Ishikawa (cell line): ENCODE measurements at regions not wholly inside any gene's neighbourhood (a gene's known extent, or its start where the extent isn't known, plus 50 kb on each side); places are given as distances from the start of the nearest gene placed in this dataset.

Experiments used
- CEBPB ChIP-seq: IDR thresholded peaks from 2 replicates; pipeline ENCODE4 v1.6.1; 2012
- CREB1 ChIP-seq: IDR thresholded peaks from 2 replicates; pipeline ENCODE4 v1.6.1; 2012; ENCODE audit warnings: low read depth
- EGR1 ChIP-seq: IDR thresholded peaks from 2 replicates; pipeline ENCODE4 v1.6.1; 2012
- EP300 ChIP-seq: IDR thresholded peaks from 2 replicates; pipeline ENCODE4 v1.6.1; 2012; ENCODE audit warnings: borderline replicate concordance
- FOXM1 ChIP-seq: IDR thresholded peaks from 2 replicates; pipeline ENCODE4 v1.6.1; 2012; ENCODE audit warnings: low read depth, borderline replicate concordance
- NFIC ChIP-seq: IDR thresholded peaks from 2 replicates; pipeline ENCODE4 v1.6.1; 2012
- RAD21 ChIP-seq: IDR thresholded peaks from 2 replicates; pipeline ENCODE4 v1.6.1; 2012; ENCODE audit warnings: low read depth
- TAF1 ChIP-seq: IDR thresholded peaks from 2 replicates; pipeline ENCODE4 v1.6.1; 2012; ENCODE audit warnings: low read depth, mild to moderate bottlenecking
- TCF12 ChIP-seq: IDR thresholded peaks from 2 replicates; pipeline ENCODE4 v1.6.1; 2012; ENCODE audit warnings: low read depth
- TEAD4 ChIP-seq: IDR thresholded peaks from 2 replicates; pipeline ENCODE4 v1.6.1; 2012
- YY1 ChIP-seq: IDR thresholded peaks from 2 replicates; pipeline ENCODE4 v1.6.1; 2012; ENCODE audit warnings: low read depth
- ZBTB7A ChIP-seq: IDR thresholded peaks from 2 replicates; pipeline ENCODE4 v1.6.1; 2012; ENCODE audit warnings: low read depth
- TF ChIP-seq, protein P1 (sequence below): IDR thresholded peaks from 2 replicates; pipeline ENCODE4 v1.6.1; 2012
- TF ChIP-seq, protein P2 (sequence below): IDR thresholded peaks from 2 replicates; pipeline ENCODE4 v1.6.1; 2012
- TF ChIP-seq, protein P3 (sequence below): IDR thresholded peaks from 2 replicates; pipeline ENCODE4 v1.6.1; 2012; ENCODE audit warnings: low read depth, mild to moderate bottlenecking

DNA sequence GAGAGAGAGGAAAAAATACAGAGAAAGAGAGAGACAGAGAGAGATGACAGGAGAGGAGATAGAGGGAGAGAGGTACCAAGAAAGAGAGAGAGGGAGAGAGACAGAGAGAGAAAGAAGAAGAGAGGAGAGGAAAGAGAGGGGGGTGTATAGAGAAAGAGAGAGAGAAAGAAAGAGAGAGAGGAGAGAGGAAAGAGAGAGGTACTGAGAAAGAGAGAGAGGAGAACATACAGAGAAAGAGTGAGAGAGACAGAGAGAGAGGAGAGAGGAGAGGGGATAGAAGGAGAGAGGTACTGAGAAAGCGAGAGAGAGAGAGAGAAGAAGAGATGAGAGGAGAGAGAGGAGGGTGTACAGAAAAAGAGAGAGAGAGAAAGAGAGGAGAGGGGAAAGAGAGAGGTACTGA, 269.4 kb downstream of the CRLF2 start:
- TF ChIP-seq, protein P1, sequence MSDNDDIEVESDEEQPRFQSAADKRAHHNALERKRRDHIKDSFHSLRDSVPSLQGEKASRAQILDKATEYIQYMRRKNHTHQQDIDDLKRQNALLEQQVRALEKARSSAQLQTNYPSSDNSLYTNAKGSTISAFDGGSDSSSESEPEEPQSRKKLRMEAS = no peak
- TF ChIP-seq TAF1 (no peak), CREB1 (no peak), ZBTB7A (no peak), EP300 (no peak), FOXM1 (no peak), RAD21 (no peak), TEAD4 (no peak), NFIC (no peak), YY1 (no peak), CEBPB (no peak), EGR1 (no peak)
- TF ChIP-seq, protein P2, sequence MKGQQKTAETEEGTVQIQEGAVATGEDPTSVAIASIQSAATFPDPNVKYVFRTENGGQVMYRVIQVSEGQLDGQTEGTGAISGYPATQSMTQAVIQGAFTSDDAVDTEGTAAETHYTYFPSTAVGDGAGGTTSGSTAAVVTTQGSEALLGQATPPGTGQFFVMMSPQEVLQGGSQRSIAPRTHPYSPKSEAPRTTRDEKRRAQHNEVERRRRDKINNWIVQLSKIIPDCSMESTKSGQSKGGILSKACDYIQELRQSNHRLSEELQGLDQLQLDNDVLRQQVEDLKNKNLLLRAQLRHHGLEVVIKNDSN = no peak
- TF ChIP-seq, protein P3, sequence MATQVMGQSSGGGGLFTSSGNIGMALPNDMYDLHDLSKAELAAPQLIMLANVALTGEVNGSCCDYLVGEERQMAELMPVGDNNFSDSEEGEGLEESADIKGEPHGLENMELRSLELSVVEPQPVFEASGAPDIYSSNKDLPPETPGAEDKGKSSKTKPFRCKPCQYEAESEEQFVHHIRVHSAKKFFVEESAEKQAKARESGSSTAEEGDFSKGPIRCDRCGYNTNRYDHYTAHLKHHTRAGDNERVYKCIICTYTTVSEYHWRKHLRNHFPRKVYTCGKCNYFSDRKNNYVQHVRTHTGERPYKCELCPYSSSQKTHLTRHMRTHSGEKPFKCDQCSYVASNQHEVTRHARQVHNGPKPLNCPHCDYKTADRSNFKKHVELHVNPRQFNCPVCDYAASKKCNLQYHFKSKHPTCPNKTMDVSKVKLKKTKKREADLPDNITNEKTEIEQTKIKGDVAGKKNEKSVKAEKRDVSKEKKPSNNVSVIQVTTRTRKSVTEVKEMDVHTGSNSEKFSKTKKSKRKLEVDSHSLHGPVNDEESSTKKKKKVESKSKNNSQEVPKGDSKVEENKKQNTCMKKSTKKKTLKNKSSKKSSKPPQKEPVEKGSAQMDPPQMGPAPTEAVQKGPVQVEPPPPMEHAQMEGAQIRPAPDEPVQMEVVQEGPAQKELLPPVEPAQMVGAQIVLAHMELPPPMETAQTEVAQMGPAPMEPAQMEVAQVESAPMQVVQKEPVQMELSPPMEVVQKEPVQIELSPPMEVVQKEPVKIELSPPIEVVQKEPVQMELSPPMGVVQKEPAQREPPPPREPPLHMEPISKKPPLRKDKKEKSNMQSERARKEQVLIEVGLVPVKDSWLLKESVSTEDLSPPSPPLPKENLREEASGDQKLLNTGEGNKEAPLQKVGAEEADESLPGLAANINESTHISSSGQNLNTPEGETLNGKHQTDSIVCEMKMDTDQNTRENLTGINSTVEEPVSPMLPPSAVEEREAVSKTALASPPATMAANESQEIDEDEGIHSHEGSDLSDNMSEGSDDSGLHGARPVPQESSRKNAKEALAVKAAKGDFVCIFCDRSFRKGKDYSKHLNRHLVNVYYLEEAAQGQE = no peak

DNA sequence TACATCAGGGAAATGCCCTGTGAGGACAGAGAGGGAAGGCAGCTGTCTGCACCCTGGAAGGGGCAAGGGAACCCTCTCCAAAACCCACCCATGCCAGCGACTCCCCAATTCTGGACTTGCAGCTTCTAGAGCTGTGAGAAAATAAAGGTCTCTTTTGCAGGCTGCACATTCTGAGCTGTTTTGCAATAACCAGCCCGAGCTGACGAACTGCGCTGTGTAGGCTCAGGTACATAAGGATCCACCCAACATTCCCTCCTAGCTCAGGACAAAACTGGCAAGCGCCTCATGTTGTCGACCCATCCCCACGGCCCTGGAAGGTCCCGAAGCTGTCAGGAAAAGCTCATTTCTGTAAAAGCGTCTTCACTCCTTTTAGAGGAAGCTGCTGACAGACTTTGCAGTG, 271.8 kb downstream of the CRLF2 start:
- TF ChIP-seq ZBTB7A = no peak

DNA sequence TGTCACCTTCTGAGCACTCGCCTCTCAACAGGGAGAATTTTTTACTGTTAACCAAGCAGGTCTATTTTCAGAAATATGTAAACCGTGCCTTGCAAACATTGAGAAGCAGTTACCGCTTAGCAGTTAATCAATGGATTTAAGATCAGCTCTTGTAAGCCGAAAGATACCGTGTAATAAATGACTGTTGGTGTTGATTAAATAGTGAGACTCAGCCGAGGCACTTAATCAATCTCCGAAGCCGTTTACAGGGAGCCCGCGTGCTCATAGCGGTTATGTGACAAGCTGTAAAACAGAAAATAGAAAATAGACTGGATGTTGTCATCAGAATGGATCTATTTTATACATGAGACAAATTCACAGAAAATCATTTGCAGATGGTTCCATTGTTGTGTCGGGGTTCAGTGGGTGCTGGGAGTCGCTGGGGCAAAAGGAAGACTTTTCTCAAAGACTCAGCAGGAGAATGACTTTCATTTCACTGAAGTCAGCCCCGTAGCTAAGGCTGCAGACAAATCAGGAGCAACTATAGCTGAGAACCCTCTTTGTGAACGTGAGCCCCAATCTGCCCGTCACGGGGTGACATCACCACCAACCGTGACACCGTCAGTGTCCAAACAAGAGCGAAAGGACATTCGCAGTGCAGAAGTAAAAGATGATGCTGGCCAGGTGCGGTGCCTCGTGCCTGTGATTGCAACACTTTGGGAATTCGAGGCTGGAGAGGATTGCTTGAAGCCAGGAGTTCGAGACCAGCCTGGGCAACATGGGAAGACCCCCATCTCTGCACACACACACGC, 275.3 kb downstream of the CRLF2 start:
- TF ChIP-seq, protein P3 = no peak

DNA sequence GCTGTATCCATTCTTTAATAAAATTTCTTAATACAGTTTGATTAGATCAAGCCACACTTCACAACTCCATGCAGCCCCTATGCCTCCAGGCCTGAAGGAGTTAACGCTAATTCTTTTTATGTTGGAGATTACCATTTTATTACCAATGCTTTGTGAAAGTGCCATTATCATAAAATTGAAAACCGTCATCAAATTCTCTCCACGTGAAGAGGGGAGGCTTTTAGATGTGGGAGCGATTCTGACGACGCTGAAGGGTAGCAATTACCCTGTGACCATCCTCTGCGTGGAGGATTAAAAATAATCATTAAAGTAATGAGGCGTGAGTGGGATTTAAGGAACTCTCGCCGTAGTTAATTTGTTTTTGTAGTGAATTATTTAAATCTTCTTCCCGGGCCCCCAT, 278.8 kb downstream of the CRLF2 start:
- TF ChIP-seq, protein P1 = no peak
- no peak for TF ChIP-seq EGR1
- TF ChIP-seq TCF12 = no peak
- TF ChIP-seq CEBPB = no peak
- no peak for TF ChIP-seq RAD21
- TF ChIP-seq, protein P3 = no peak
- no peak for TF ChIP-seq YY1
- TF ChIP-seq, protein P2 = no peak
- no peak for TF ChIP-seq FOXM1
- no peak for TF ChIP-seq NFIC

DNA sequence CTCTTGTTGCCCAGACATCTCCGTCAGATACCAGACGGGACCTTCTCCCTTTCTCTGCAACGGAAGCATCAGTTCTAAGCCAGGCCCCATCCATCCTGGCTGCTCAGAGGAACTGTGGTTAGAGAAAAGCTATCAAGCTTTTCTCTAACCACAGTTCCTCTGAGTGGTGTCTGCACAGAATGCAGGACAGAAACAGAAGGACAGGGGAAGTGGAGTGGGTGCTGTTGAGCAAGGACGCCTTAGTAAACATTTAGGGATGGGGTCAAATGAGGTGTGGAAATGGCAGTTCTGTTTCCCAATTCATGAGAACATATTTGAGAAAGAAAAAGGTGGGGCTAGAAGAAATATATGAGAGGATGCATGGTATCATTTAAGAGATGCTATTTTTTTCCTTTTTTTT, 283.8 kb downstream of the CRLF2 start:
- TF ChIP-seq NFIC (no peak), TCF12 (no peak), ZBTB7A (no peak), CEBPB (no peak), TEAD4 (no peak), FOXM1 (no peak), CREB1 (no peak), YY1 (no peak)
- TF ChIP-seq, protein P2 = no peak
